ENCODE measurements at regions not wholly inside any gene's neighbourhood (a gene's known extent, or its start where the extent isn't known, plus 50 kb on each side); places are given as distances from the start of the nearest gene placed in this dataset.
"Not testable (repeated sequence)": the region's sequence is repeated elsewhere in the genome, so short reads cannot be mapped to it uniquely, and the experiment has no call there.

DNA sequence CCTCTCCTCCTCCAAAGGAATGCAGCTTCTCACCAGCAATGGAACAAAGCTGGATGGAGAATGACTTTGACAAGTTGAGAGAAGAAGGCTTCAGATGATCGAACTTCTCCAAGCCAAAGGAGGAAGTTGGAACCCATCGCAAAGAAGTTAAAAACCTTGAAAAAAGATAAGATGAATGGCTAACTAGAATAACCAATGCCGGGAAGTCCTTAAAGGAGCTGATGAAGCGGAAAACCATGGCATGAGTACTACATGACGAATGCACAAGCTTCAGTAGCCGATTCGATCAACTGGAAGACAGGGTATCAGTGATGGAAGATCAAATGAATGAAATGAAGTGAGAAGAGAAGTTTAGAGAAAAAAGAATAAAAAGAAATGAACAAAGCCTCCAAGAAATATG lies 629.2 kb upstream of the PABPC4L start:
- DNase-seq, result not testable (repeated sequence)

DNA sequence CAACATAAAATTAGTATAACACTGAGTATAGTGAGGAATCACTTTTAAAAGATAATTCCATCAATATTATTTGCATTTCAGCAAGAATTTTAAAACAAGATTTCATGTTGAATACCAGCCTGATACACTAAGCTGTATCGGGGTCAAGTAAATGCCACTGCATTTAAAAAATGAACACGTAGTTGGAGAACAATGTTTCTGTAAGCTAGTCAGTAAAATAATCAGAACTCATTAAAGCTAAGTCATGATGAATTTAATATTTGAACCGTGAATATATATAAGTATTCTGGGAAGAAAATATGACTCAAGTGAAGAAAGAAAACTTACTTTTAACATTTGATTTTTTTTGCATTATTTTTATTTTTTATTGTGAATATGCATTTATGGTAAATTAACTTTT lies 611.0 kb upstream of the PABPC4L start:
- DNase-seq, result no peak

DNA sequence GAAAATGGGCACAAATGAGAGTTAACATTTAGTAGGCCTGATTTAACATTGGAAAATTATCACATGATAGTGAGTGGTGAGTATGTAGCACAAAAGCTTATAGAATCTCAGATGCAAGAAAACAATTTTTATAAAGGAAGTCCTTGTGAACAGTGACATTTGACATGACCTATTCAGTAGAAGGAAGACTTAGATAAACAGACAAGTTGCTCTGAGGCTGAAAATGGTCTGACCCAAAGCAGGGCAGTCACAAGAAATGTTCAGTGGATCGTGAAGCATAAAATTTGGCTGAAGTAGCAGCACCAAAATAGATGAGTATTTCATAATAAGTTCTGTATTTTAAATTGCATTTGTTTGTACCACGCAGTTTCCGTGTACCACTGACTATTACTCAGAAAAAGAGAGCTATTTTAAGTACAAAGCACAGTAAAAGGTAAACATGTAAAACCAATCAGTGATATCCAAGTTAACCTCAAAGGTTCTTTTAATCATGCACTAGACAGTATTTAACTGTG lies 605.7 kb upstream of the PABPC4L start:
- DNase-seq, result no peak

DNA sequence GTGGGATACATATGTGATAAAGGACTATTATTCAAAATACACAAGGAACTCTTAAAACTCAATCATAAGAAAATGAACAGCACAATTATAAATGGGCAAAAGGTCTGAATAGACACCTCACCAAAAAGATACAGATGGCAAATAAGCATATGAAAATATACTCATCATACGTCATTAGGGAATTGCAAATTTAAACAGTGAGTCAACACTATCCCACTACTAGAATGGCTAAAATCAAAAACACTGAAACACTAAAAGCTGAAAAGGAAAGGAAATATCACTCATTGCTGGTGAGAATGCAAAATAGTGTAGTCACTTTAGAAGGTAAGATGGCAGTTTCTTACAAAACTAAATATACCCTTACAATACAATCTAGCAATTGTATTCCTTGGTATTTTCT lies 597.0 kb upstream of the PABPC4L start:
- no peak for DNase-seq

DNA sequence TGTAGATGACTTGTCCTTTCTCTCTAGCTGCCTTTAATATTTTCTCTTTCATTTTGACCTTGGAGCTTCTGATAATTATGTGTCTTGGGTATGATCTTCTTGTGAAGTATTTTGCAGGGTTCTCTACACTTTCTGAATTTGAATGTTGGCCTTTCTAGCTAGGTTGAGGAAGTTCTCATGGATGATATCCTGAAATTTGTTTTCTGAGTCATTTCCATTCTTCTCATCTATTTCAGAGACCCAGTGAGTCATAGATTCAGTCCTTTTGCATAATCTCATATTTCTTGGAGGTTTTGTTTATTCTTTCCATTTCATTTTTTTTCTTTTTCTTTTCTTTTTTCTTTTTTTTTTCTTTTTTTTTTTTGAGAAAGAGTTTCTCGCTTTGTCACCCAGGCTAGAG lies 585.7 kb upstream of the PABPC4L start:
- no peak for DNase-seq

DNA sequence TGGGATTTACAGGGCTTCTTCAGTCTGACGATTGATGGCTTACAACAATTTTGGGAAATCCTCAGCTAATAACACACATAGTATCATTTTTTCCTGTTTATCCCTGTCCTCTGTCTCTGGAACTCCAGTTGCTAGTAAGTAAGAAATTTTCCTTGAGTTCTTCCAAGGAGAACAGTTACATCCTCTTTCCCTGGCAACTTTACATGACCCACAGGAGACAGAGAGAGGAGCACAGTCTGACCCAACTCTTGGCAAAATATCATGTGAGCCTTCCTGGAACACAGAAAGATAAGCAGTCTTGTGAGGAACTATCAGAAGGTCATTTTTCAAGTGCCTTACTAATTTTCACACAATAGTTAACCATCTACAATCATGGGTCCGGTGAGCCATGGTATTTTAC lies 578.7 kb upstream of the PABPC4L start:
- no peak for DNase-seq

DNA sequence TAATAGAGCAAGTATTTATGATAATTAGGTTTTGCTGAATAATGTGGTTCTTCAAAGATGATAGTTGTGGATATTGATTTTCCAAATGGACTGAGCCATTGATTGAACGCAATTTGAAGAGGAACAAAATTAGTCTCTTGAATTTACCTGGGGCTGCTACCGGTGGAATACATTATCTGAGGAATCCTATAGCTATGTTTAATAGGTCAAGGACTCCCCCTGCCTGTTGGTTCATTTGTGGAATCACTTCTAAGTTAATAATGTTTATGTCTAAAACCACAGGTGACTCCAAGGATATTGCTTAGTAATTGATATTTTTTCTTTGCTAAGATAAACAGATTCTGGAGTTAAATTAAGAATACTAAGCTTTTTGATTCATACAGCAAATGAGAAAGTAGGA lies 576.0 kb upstream of the PABPC4L start:
- DNase-seq, result no peak

DNA sequence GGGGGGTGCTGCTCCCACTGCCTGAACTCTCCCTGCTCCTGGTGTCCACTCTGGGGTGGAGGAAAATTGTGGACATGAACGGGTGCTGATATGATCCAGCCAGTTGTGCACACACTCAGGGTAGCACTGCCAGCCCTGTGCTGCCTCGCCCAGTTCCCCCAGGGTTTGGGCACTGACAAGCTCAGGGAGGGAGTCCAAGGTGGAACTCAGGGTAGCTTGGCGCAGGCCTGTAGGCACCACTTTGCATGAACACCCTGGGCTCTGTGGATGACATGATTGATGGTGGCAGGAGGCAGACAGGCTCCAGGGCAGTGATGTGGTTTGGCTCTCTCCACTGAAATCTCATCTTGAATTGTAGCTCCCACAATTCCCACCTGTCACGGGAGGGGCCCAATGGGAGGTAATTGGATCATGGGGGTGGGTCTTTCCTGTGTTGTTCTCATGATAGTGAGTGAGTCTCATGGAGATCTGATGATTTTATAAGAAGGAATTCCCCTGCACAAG lies 572.0 kb upstream of the PABPC4L start:
- no peak for DNase-seq

DNA sequence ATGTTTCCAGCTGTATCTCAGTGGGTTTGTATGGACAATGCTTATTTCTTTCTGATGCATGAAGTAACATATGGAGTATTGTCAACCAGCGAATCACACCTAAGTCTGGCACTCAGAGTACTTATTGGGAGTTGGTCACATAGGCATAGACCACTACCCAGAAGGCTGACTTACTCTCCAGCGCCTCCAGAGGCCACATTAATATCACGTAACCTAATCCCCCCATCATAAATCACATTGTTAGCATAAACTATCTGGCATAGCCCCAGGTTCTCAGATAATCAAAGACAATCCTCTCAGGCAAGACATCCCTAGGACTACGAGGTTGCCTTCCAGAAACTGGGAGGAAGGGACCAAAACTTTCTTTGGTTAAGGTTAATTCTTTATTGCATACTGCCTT lies 560.5 kb upstream of the PABPC4L start:
- DNase-seq, result no peak

DNA sequence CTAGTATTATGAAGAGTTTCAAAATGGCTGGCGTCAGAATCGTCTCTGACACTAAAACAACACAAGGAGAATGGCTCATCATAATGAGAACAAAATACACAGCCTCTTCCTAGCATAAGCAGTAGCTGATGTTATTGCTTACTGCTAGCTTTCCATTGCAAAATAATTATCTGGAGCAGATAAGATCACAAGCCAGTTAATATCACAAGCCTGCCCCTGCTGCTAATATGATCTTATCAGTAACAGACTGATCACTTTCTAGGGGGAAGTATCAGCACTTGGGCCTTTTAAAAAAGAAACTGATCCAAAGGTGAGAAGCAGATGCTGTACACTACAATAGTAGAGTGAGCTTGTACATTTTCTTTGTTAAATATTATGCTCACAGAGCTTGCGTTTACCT lies 554.8 kb upstream of the PABPC4L start:
- DNase-seq, result no peak

DNA sequence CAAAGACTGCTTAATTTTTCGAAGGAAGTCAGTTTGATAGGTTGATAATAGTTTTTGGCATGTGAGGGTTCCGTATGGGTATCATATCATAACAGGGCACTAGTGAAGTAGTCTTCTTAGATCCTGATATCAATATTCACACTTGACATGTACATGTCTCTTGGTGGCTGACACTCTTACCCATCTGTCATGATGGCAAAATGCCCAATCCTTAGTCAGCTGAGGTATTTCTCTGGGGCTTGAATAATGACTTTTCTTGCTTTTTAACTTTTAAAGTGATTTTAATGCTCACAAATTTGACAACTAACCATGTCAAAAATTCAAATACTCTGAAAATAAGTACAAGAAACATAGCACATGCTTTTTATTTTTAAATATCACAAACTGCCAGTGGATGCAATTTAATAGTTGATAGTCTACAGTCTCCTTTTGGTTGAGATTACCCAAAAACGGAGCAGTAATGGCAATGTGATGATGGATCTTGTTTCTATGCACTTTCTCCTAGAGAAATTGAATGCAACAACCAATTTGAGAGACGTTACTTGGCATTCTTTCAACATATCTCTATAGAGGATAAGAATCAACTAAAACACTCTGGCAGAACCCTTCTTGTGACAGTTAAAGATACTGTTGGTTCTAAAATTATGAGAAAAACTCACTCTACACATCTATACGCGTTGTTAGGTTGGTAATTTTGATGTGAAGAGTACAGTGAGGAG lies 552.9 kb upstream of the PABPC4L start:
- no peak for DNase-seq

DNA sequence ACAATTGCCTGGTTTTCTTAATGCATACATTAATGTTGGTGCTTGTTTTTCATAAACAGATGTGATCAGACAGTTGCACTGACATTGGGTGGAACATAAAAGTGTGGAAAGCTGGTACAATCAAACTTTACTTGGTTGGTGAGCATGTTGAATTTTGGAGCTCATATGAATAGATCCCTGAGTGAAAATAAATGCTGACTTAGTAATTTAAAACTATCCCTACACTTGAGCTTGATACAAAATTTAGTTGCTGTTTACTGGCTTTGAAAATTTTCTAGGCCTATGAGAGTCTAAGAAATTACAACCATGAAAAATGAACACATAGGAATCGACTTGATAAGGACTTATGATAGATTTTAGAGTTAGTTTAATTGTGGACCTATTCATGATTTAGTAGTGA lies 551.8 kb upstream of the PABPC4L start:
- no peak for DNase-seq

DNA sequence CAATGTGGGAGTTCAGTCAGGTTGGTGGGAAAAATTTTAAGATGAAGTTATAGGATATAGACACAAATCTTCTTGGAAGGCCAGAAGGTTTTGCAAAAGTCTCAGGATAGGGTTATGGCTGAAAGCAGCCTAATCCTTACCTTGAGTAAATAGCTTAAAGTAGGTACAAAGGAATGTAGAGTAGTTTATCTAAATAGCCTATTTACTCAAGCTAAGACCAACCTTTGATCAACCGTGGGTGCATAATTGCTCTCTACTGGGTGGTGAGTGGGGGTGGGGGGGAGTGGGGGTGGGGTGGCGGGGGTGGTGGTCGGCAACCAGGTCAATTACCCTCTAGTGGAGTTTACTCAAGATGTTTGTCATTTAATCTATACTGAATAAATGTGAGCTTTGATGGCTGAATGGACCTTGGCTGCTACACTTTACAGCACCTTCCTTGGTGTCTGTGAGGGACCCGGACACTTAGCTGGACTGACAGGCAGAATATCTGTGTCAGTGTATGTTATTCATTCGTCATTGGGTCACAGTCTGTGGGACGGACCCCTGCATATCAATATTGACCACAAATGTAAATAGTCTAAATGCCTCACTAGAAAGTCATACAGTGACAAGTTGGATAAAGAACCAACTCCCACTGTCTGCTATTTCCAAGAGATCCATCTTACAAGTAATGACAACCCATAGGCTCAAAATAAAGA lies 545.7 kb upstream of the PABPC4L start:
- DNase-seq, result no peak

DNA sequence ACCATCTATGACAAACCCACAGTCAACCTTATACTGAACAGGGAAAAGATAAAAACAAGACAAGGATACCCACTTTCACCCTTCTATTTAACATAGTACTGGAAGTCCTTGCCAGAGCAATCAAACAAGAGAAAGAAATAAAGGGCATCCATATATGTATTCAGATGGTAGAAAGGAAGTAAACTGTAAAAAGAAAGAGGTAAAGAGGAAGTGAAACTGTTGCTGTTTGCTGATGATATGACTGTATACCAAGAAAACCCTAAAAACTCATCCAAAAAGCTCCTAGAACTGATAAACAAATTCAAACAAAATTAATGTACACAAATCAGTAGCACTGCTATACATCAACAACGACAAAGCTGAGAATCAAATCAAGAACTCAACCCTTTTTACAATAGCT lies 538.7 kb upstream of the PABPC4L start:
- DNase-seq, result no peak

DNA sequence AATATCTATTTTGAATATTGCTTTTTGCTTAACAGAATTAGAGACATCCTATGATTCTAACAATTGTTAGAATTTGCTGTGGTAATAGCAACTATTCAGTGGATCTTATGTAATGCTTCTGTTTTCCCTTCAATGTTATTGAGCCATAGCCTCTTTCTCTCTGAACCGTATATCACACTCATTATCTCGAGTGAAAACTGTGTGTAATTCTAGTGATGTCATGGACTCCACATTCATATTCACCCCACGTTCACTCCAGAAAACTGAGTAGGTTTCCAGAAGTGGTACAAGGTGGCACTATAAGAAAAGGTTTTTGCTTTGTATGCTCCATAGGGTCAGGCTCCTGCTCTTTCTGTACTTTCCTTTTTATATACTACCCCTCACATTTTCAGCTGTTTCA lies 534.3 kb upstream of the PABPC4L start:
- DNase-seq, result no peak

DNA sequence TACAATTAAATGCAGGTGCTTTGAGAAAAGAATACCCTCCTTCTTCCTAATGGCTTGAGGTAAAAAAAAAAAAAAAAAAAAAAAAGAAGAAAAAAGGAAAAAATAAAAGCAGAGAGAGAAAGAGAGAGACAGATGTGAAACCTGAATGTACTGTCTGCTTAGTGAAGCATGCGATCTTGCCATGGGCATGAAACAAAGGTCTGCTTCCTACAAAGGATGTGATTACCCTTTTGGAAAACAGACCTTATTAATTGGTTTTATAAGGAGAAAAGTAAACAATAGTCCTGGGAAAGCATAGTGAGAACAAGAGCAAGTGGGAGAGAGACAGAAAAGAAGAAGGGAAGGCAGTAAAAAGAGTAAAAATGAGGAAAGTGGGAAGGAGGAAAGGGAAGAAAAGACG lies 526.1 kb upstream of the PABPC4L start:
- no peak for DNase-seq

DNA sequence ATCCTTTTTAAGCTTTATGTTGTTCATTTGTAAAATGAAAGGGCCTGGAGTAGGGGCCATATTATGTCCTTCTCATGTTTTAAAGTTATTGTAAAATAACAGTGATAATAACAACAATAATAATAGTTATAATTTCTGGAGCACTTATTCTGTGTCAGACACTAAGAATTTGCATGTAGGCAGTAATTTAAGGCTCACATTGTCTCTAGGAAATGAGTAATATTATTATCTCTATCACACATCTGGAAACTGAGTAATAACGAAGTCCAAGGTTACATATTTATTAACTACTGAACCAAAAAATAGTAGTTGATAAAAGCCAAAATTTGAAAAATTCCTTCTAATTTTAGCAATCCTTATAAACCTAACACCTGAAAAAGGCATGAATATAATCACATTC lies 520.7 kb upstream of the PABPC4L start:
- DNase-seq, result no peak

DNA sequence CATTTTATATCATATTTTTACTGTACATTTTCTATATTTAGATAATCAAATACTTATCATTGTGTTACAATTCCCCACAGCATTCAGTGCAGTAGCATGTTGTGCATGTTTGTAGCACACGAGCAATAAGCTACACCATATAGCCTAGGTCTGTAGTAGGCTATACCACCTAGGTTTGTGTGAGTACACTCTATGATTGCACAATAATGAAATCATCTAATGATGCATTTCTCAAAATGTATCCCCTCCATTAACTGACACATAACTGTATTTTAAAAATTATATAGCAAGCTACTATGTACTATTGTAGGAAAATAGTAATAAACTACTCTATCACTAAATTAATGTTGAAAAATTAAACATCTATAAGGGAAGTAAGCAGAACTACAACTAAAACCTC lies 518.4 kb upstream of the PABPC4L start:
- DNase-seq, result no peak

DNA sequence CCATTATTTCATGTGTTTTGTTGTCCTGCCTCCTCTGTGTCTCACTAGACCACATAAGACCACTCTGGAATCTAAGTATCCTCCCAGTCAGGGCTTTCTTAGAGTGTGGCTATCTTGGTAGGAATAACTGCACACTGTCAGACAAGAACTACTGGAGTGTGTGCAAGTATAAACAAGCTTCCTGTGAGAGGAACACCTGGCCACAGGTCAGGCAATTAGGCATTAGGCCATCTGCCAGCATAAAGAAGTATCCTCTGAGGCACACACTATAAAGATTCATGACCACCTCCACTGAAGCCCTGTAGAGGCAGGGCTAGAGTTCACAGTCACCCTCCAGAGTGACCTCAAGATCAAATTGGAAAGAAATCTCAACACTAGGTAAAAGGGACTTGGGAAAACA lies 507.0 kb upstream of the PABPC4L start:
- DNase-seq, result no peak

DNA sequence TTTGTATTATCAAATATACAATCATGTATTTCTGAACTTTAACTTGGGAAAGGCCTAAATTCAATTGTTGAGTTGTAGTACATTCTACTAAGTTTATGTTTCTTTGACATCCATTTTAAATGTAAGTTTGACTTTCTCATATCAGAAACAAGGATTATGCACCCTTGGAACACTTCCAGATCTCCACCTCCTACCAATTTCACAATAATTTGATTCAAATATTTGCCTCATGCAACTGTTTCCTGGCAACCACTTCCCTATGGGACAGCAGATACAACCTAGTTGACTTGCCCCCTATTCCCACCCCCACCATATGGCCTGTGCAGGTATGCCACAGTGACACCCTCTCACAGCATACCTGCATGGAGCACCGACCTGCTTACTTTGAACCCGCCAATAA lies 506.4 kb upstream of the PABPC4L start:
- DNase-seq, result no peak

DNA sequence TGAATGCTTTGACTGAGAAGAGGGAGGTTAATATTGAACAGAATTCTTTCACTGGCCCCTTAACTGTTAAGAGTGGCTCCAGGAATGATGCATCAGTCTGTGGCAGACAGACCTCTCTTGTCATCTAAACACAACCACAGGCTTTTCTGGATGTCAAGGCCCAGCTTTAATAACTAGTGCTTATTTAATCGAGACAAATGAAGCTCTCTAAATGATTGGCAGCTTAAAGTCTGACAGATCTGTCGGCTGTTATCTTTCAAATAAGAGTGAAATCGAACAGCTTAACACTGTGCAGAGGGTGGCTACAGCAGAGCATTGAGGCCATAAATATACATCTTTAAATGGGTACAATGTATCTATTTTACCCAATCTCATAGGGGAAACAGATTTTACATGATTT lies 500.8 kb upstream of the PABPC4L start:
- no peak for DNase-seq

DNA sequence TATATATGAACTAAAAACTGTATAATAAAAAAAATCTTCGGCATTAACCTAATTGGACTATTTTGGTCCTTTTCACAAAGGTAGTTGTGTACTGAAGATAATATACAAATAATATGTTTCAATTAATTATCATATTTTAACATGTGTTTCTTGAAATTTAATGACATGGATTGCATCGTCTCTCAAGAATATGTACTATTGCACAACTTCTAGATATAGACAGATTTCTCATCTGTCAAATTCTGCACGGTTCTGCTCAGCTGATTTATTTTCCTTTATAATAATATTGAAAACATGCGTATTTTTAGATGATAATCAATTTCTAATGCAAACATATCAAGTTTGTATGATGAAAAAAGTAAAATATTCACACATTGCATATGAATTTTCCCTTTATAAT lies 498.7 kb upstream of the PABPC4L start:
- no peak for DNase-seq

DNA sequence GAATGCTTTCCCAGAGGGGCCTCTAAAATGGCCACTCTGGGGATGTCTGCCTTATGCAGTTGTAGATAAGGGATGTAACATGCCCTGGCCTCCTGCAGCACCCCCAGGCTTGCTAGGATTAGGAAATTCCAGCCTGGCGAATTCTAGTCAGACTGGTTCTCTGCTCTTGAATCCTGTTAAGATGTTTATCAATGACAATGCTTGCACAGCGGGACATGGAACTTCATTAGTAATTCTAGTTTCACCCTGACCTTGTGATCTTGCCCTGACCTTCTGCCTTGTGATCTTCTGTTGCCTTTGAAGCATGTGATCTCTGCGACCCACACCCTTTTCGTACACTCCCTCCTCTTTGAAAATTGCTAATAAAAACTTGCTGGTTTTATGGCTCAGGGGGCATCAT lies 497.2 kb upstream of the PABPC4L start:
- not testable (repeated sequence) for DNase-seq

DNA sequence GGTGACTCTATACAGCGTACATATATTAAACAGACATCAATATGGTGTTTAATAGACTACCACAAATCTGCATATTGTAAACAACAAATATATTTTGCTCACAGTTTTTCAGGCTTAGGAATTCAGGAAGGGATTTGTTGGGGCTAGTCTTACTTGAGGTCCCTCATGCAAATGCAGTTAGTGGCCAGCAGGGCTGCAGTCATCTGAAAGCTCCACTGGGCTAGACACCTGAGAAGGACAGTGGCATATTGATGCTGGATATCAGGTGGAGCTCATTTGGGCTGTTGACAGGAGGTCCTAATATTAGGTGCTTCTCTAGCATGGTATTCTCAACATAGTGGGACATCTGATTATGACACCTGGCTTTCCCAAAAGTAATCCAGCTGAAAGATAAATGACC lies 493.8 kb upstream of the PABPC4L start:
- DNase-seq, result no peak

DNA sequence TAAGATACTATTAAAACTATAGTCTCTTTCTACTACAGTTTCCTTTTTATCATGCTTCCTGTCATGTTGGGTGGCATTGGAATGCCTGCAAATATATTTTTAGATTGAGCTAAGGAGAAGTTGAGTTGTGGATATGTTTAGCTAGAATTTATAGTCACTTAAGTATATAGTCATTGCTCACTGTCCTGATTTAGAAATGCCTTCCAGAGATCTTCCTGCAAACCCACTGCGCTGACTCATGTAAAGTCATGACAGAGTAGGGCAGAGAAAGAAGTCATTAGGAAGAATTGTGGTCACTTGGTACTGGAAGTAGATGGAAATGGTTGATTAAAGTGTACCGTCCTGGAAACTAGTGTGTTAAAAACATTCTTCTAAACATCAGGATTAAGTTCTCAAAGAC lies 490.3 kb upstream of the PABPC4L start:
- no peak for DNase-seq

Data from activated CD4-positive, alpha-beta T cell treated with anti-CD3 and anti-CD28 coated beads, Interleukin-2, Interleukin-6, amounts not matched to agents 100 ng/mL and 50 ng/mL, durations not matched to agents 16 hours and 8 hours (primary cell).